Thymus (tissue), 11 donors: ENCODE measurements at regions not wholly inside any gene's neighbourhood (a gene's known extent, or its start where the extent isn't known, plus 50 kb on each side); places are given as distances from the start of the nearest gene placed in this dataset.

Experiments
- DNase-seq, 9 donors: peaks; one replicate each; pipeline ENCODE4 v3.0.0-alpha.2; 2013; ENCODE audit warnings: low spot score in 9 of 9, low read depth in 6 of 9, missing footprints in 1 of 9
- H3K27ac ChIP-seq, 2 donors: one replicate each; pipeline ENCODE4 v1.5.1; 2013; ENCODE audit warnings: control low read depth in 1 of 2, low read depth in 1 of 2, low read length in 1 of 2, mild to moderate bottlenecking in 1 of 2, moderate library complexity in 1 of 2
- H3K27me3 ChIP-seq, 2 donors: one replicate each; pipeline ENCODE4 v1.5.1; 2013; ENCODE audit warnings: low read length in 1 of 2; ENCODE audit not compliant: control insufficient read depth in 2 of 2, insufficient read depth in 1 of 2
- H3K36me3 ChIP-seq, 2 donors: one replicate each; pipeline ENCODE4 v1.5.1; 2013; ENCODE audit warnings: low read length in 1 of 2, mild to moderate bottlenecking in 1 of 2, moderate library complexity in 1 of 2; ENCODE audit not compliant: control insufficient read depth in 2 of 2, insufficient read depth in 2 of 2
- H3K4me1 ChIP-seq, 2 donors: one replicate each; pipeline ENCODE4 v1.5.1; 2013; ENCODE audit warnings: low read length in 2 of 2; ENCODE audit not compliant: control insufficient read depth in 2 of 2, insufficient read depth in 2 of 2
- H3K4me3 ChIP-seq, 2 donors: one replicate each; pipeline ENCODE4 v1.5.1; 2013; ENCODE audit warnings: low read length in 2 of 2, control low read depth in 1 of 2, mild to moderate bottlenecking in 1 of 2
- H3K9me3 ChIP-seq, 2 donors: one replicate each; pipeline ENCODE4 v1.5.1; 2013; ENCODE audit warnings: low read length in 1 of 2, mild to moderate bottlenecking in 1 of 2; ENCODE audit not compliant: control insufficient read depth in 2 of 2, insufficient read depth in 1 of 2
- WGBS: extraction: QIAGEN DNeasy Blood & Tissue Kit; methylation state at CpG from one replicate; pipeline ENCODE4 v1.1.7; 2013; 5-methylcytosine and 5-hydroxymethylcytosine counted together
- donor health status: healthy.

- Histone ChIP-seq H3K27me3 (no peaks in the 10 kb centered on the region), H3K27ac (no peak overlapping the region), H3K4me3 (no peak overlapping the region), H3K36me3 (peaks cover 0 to 5% of the 10 kb centered on the region in 2 donors), H3K9me3 (no peaks in the 10 kb centered on the region), H3K4me1 (peaks cover 26 to 33% of the 10 kb centered on the region in 2 donors)
- WGBS: 98% methylated on average over 5 of the region's 5 CpGs
- no peak for DNase-seq
Measured at GRCh38 chr20:24736844-24737211, 212.2 kb upstream of the CST7 start.

- no peak for DNase-seq
- Histone ChIP-seq H3K27me3 (no peaks in the 10 kb centered on the region), H3K9me3 (no peaks in the 10 kb centered on the region), H3K36me3 (peaks cover 0 to 4% of the 10 kb centered on the region in 2 donors), H3K4me3 (no peak overlapping the region), H3K27ac (no peak overlapping the region), H3K4me1 (peaks cover 31 to 38% of the 10 kb centered on the region in 2 donors)
- WGBS: 97% methylated on average over 10 of the region's 10 CpGs
Measured at GRCh38 chr20:24737212-24737850, 211.7 kb upstream of the CST7 start.

GRCh38 chr20:24738058-24738775 lies 210.9 kb upstream of the CST7 start:
- Histone ChIP-seq H3K27ac (no peak overlapping the region), H3K36me3 (no peaks in the 10 kb centered on the region), H3K9me3 (no peaks in the 10 kb centered on the region), H3K27me3 (no peaks in the 10 kb centered on the region), H3K4me1 (peaks cover 35 to 47% of the 10 kb centered on the region in 2 donors), H3K4me3 (no peak overlapping the region)
- no peak for DNase-seq
- WGBS: 97% methylated on average over 9 of the region's 9 CpGs

- Histone ChIP-seq H3K4me1 (peaks cover 40 to 54% of the 10 kb centered on the region in 2 donors), H3K36me3 (no peaks in the 10 kb centered on the region), H3K27me3 (no peaks in the 10 kb centered on the region), H3K9me3 (no peaks in the 10 kb centered on the region), H3K4me3 (peak overlapping the region; percentile 4 to 41), H3K27ac (peak overlapping the region; percentile 53 to 82)
- DNase-seq: peak in 5 of 9 donors; percentile 41 to 77 (median 50)
- WGBS: 42% methylated on average over 7 of the region's 7 CpGs
Measured at GRCh38 chr20:24738981-24739633, 210.0 kb upstream of the CST7 start.

DNA sequence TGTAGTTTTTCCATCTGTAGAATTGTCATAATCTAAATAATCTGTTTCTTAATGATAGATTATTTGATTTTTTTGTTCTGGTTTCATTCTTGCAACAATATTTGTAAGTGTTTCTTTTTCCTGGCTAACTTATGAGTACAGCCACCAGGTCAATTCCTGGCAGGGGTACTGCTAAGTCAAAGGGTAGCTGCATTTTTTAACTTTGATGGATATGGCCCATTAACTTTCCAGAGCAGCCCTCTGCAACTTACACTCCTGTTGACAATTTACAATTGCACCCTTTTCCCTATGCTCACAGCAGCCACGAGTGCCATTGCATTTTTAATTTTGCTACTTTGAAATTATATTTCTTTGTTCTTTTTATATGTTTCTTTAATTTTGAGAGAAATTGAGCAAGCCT lies 209.3 kb upstream of the CST7 start:
- peak overlapping the region in 1 of 2 donors; percentile 52 for H3K4me3 ChIP-seq
- H3K27ac ChIP-seq: peak overlapping the region in 1 of 2 donors; percentile 82
- no peaks in the 10 kb centered on the region for H3K27me3 ChIP-seq
- no peaks in the 10 kb centered on the region for H3K36me3 ChIP-seq
- H3K4me1 ChIP-seq: peaks cover 42 to 58% of the 10 kb centered on the region in 2 donors
- WGBS: 74% methylated on average over 1 of the region's 1 CpG
- no peaks in the 10 kb centered on the region for H3K9me3 ChIP-seq
- DNase-seq: no peak

GRCh38 chr20:24741493-24742072 lies 207.5 kb upstream of the CST7 start:
- peak overlapping the region in 1 of 2 donors; percentile 52 for H3K4me3 ChIP-seq

GRCh38 chr20:24742436-24742835 lies 206.6 kb upstream of the CST7 start:
- H3K27ac ChIP-seq: no peak overlapping the region
- H3K27me3 ChIP-seq: no peaks in the 10 kb centered on the region
- peaks cover 69 to 83% of the 10 kb centered on the region in 2 donors for H3K4me1 ChIP-seq
- no peak for DNase-seq
- WGBS: 81% methylated on average over 7 of the region's 7 CpGs
- no peaks in the 10 kb centered on the region for H3K36me3 ChIP-seq
- no peak overlapping the region for H3K4me3 ChIP-seq
- H3K9me3 ChIP-seq: no peaks in the 10 kb centered on the region

More at GRCh38 chr20:24741493-24742072, 207.5 kb upstream of the CST7 start:
- DNase-seq: peak in 3 of 9 donors; percentile 50 to 72 (median 53)
- H3K9me3 ChIP-seq: no peaks in the 10 kb centered on the region
- H3K4me1 ChIP-seq: peaks cover 61 to 74% of the 10 kb centered on the region in 2 donors
- 55% methylated on average over 11 of the region's 11 CpGs for whole genome bisulfite sequencing
- peak overlapping the region in 1 of 2 donors; percentile 6 for H3K27ac ChIP-seq
- no peaks in the 10 kb centered on the region for H3K27me3 ChIP-seq
- H3K36me3 ChIP-seq: no peaks in the 10 kb centered on the region

GRCh38 chr20:24742989-24743388 lies 206.1 kb upstream of the CST7 start:
- WGBS: 95% methylated on average over 5 of the region's 5 CpGs
- no peak overlapping the region for H3K27ac ChIP-seq
- H3K9me3 ChIP-seq: no peaks in the 10 kb centered on the region
- H3K4me1 ChIP-seq: peaks cover 74 to 87% of the 10 kb centered on the region in 2 donors
- H3K27me3 ChIP-seq: no peaks in the 10 kb centered on the region
- H3K4me3 ChIP-seq: no peak overlapping the region
- no peak for DNase-seq
- no peaks in the 10 kb centered on the region for H3K36me3 ChIP-seq

DNA sequence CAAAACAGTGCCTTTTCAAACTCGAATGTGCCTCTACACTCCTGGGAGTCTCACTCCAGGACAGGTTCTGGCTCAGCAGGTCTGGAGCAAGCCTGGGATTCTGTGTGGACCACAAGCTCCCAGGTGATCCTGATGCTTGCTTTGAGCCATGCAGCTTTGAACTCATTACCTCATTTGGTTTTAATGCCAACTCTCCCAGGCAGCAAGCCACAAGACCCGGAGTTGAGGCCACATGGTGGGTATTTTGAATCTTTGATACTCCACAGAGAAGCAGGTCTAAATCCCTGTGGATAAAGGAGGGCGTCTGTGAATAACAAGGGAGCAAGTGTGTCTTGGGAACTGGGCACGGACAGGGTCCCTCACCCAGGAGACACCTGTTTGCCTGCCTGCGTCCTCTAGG lies 205.4 kb upstream of the CST7 start:
- no peaks in the 10 kb centered on the region for H3K9me3 ChIP-seq
- no peaks in the 10 kb centered on the region for H3K36me3 ChIP-seq
- 89% methylated on average over 5 of the region's 5 CpGs for WGBS
- peaks cover 79 to 85% of the 10 kb centered on the region in 2 donors for H3K4me1 ChIP-seq
- no peak overlapping the region for H3K4me3 ChIP-seq
- no peak for DNase-seq
- no peak overlapping the region for H3K27ac ChIP-seq
- H3K27me3 ChIP-seq: no peaks in the 10 kb centered on the region
